IgD-negative memory B cell (primary cell): ENCODE measurements at regions not wholly inside any gene's neighbourhood (a gene's known extent, or its start where the extent isn't known, plus 50 kb on each side); places are given as distances from the start of the nearest gene placed in this dataset.
"Not testable (repeated sequence)": the region's sequence is repeated elsewhere in the genome, so short reads cannot be mapped to it uniquely, and the experiment has no call there.

Experiments
- H3K27ac Mint-ChIP-seq, 3 donors: one replicate each; pipeline ENCODE4 v1.8.0; 2020 to 2022; ENCODE audit warnings: mild to moderate bottlenecking in 3 of 3, mixed read lengths in 3 of 3, moderate library complexity in 1 of 3
- H3K27me3 Mint-ChIP-seq: one replicate; pipeline ENCODE4 v1.8.0; 2021; ENCODE audit warnings: mixed read lengths
- H3K36me3 Mint-ChIP-seq: one replicate; pipeline ENCODE4 v1.8.0; 2020; ENCODE audit warnings: mild to moderate bottlenecking, mixed read lengths
- H3K4me1 Mint-ChIP-seq, 3 donors: one replicate each; pipeline ENCODE4 v1.8.0; 2020 to 2022; ENCODE audit warnings: mixed read lengths in 3 of 3, mild to moderate bottlenecking in 1 of 3
- H3K4me3 Mint-ChIP-seq, 4 donors: one replicate each; pipeline ENCODE4 v1.8.0; 2020 to 2022; ENCODE audit warnings: mild to moderate bottlenecking in 4 of 4, mixed read lengths in 4 of 4, moderate library complexity in 3 of 4
- H3K9me3 Mint-ChIP-seq, 3 donors: one replicate each; pipeline ENCODE4 v1.8.0; 2020 to 2021; ENCODE audit warnings: mixed read lengths in 3 of 3, mild to moderate bottlenecking in 1 of 3

GRCh38 chr21:28283641-28284490, 708.8 kb downstream of the LTN1 start:
- Mint-ChIP-seq H3K27ac (no peak overlapping the region), H3K36me3 (no peaks in the 10 kb centered on the region), H3K4me1 (no peaks in the 10 kb centered on the region), H3K9me3 (peaks cover 0 to 9% (median 4%) of the 10 kb centered on the region in 3 donors), H3K27me3 (no peaks in the 10 kb centered on the region), H3K4me3 (no peak overlapping the region)

GRCh38 chr21:28282833-28283232, 709.8 kb downstream of the LTN1 start:
- H3K4me1 Mint-ChIP-seq: no peaks in the 10 kb centered on the region
- no peak overlapping the region for H3K27ac Mint-ChIP-seq
- peaks cover 0 to 9% (median 4%) of the 10 kb centered on the region in 3 donors for H3K9me3 Mint-ChIP-seq
- H3K4me3 Mint-ChIP-seq: no peak overlapping the region
- H3K27me3 Mint-ChIP-seq: no peaks in the 10 kb centered on the region
- no peaks in the 10 kb centered on the region for H3K36me3 Mint-ChIP-seq

DNA sequence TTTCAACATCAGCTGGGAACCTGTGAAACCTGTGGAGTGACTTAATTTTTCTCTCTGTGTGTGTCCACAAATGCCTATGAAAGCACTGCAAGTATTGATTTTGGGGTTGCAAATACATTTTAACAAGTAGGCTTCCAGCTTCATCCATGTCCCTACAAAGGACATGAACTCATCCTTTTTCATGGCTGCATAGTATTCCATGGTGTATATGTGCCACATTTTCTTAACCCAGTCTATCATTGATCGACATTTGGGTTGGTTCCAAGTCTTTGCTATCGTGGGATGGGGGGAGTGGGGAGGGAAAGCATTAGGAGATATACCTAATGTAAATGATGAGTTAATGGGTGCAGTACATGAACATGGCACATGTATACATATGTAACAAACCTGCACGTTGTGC, 711.3 kb downstream of the LTN1 start:
- H3K4me3 Mint-ChIP-seq, H3K4me1 Mint-ChIP-seq, H3K27ac Mint-ChIP-seq, H3K27me3 Mint-ChIP-seq, H3K9me3 Mint-ChIP-seq, H3K36me3 Mint-ChIP-seq: not testable (repeated sequence)

DNA sequence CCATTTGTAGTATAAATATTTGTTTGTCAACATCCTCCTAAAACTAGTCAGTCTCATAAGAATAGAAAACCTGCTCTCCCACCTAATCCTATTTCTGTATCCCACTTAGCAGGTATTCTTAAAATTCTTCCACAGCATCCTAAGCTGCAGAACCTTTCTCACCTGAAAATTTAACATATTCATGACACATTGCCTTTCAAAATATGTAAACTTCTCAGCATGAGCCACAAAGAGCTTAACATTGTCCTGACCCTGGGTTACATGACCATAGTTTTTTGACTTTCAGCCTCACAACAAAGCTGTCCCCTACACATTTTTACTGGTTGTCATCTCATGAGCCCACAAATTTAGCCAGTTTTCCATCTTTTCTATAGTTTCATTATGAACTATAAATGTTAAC, 712.1 kb downstream of the LTN1 start:
- Mint-ChIP-seq H3K4me3 (no peak overlapping the region), H3K4me1 (no peaks in the 10 kb centered on the region), H3K36me3 (no peaks in the 10 kb centered on the region), H3K27ac (no peak overlapping the region), H3K27me3 (no peaks in the 10 kb centered on the region), H3K9me3 (peaks cover 0 to 7% (median 6%) of the 10 kb centered on the region in 3 donors)

- Mint-ChIP-seq H3K4me1 (no peaks in the 10 kb centered on the region), H3K4me3 (no peak overlapping the region), H3K36me3 (no peaks in the 10 kb centered on the region), H3K27ac (no peak overlapping the region), H3K27me3 (no peaks in the 10 kb centered on the region), H3K9me3 (peaks cover 0 to 7% (median 3%) of the 10 kb centered on the region in 3 donors)
These were observed 715.4 kb downstream of the LTN1 start for GRCh38 chr21:28277324-28277723.

DNA sequence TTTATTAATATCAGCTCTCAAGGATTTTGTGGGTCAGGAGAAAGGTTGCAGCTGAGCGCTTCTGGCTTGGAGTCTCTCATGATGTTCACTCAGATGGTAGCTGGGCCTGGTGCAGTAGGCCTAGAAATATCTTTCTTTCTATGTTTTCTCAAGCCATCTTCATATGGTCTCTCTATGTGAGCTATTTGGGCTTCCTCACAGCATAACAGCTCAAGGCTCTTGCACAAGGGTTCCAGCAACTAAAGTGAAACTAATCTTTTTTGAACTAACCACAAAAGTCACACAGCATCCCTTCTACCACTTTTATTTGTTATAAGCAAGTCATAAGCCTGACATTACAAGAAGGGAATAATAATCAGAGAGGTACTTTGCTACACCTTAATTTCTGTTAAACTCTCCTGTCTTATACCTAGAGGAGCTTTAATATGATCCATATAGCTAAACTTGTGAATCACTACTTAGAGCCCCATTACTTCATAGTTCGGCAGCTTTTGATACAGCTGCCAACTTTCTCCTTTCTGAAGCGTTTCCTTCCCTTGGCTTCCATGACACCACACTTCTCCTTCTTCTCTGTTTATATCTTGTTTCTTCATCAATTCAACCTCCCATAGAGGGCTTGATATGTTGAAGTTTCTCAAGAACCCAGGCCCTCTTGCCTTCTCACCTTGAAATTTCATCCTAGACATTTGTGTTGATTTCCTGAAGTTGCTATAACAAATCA, 720.2 kb downstream of the LTN1 start:
- Mint-ChIP-seq H3K4me1 (no peaks in the 10 kb centered on the region), H3K27ac (peak overlapping the region in 1 of 3 donors; percentile 73), H3K9me3 (peaks cover 0 to 16% (median 3%) of the 10 kb centered on the region in 3 donors), H3K4me3 (no peak overlapping the region), H3K36me3 (no peaks in the 10 kb centered on the region), H3K27me3 (no peaks in the 10 kb centered on the region)

DNA sequence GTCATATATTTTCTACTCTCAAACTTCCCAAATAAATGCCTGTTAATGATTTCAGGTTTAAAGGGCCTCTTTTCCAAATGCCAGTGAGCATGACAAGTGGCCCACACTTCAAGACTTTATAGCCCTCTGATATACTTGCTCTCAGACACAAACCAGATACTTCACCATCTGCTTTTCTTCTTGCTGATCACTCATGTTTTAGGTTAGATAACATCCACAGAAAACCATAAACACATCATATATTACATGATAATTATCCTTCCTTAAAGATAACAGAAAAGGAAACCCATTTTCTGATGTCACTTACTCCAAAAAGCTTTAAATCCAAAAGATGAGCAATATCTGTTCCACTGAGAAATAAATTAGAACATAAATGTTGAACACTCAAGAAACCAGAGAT, 723.5 kb downstream of the LTN1 start:
- Mint-ChIP-seq H3K27me3 (no peaks in the 10 kb centered on the region), H3K9me3 (peaks cover 0 to 13% (median 3%) of the 10 kb centered on the region in 3 donors), H3K4me1 (no peaks in the 10 kb centered on the region), H3K27ac (no peak overlapping the region), H3K4me3 (no peak overlapping the region), H3K36me3 (no peaks in the 10 kb centered on the region)

GRCh38 chr21:28268685-28269084, 724.0 kb downstream of the LTN1 start:
- Mint-ChIP-seq H3K4me1 (no peaks in the 10 kb centered on the region), H3K27me3 (no peaks in the 10 kb centered on the region), H3K27ac (no peak overlapping the region), H3K4me3 (no peak overlapping the region), H3K9me3 (peaks cover 0 to 13% (median 3%) of the 10 kb centered on the region in 3 donors), H3K36me3 (no peaks in the 10 kb centered on the region)

- Mint-ChIP-seq H3K27ac (no peak overlapping the region), H3K27me3 (no peaks in the 10 kb centered on the region), H3K9me3 (peaks cover 0 to 13% (median 3%) of the 10 kb centered on the region in 3 donors), H3K36me3 (peaks cover 2% of the 10 kb centered on the region), H3K4me1 (no peaks in the 10 kb centered on the region), H3K4me3 (no peak overlapping the region)
These were observed 725.2 kb downstream of the LTN1 start for GRCh38 chr21:28267449-28267848.

- Mint-ChIP-seq H3K4me3 (no peak overlapping the region), H3K27me3 (no peaks in the 10 kb centered on the region), H3K9me3 (peaks cover 0 to 13% (median 3%) of the 10 kb centered on the region in 3 donors), H3K36me3 (peaks cover 2% of the 10 kb centered on the region), H3K27ac (no peak overlapping the region), H3K4me1 (no peaks in the 10 kb centered on the region)
These were observed 726.6 kb downstream of the LTN1 start for GRCh38 chr21:28266061-28266460.

DNA sequence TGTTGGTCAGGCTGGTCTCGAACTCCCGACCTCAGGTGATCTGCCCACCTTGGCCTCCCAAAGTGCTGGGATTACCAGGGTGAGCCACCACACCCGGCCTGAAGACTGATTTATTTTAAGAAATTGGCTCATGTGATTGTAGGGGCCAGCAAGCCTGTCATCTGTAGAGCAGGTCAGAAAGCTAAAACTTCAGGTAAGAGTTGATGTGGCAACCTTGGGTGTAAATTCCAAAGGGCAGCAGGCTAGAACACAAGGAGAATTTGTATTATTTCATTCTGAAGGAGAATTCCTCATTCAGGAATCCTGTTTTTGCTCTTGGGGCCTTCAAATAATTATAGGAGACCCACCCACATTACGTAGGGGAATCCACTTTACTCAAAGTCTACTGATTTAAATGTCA, 728.7 kb downstream of the LTN1 start:
- Mint-ChIP-seq H3K9me3 (peaks cover 0 to under 1% (median 0%) of the 10 kb centered on the region in 3 donors), H3K4me1 (no peaks in the 10 kb centered on the region), H3K27ac (no peak overlapping the region)

DNA sequence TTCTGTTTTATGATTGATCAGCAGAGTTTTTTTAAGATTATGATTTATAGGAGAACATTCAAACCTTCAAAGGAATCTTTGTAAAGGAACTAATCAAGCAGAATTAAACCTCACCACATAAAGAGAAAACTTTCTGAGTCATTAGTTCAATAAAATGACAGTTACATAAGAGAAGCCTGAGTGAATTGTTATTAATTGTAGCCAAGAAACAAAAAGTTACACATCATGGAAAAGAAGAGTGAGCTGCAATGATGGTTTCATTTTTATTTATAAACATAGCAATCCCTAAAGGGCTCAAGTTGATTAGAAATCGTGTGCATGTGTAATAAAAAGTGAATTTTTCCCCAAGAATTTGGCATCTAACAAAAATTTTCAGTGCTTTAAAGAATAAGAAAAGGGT, 731.4 kb downstream of the LTN1 start:
- Mint-ChIP-seq H3K9me3 (no peaks in the 10 kb centered on the region), H3K27me3 (peaks cover 2% of the 10 kb centered on the region), H3K4me1 (no peaks in the 10 kb centered on the region), H3K36me3 (peaks cover 2% of the 10 kb centered on the region), H3K4me3 (no peak overlapping the region), H3K27ac (no peak overlapping the region)

More for the DNA sequence above, 728.7 kb downstream of the LTN1 start:
- H3K36me3 Mint-ChIP-seq: peaks cover 2% of the 10 kb centered on the region
- H3K27me3 Mint-ChIP-seq: no peaks in the 10 kb centered on the region
- no peak overlapping the region for H3K4me3 Mint-ChIP-seq

GRCh38 chr21:28257276-28257675, 735.4 kb downstream of the LTN1 start:
- Mint-ChIP-seq H3K27me3 (peaks cover 2% of the 10 kb centered on the region), H3K27ac (no peak overlapping the region), H3K9me3 (peaks cover 0 to 2% (median 0%) of the 10 kb centered on the region in 3 donors), H3K4me3 (no peak overlapping the region), H3K36me3 (no peaks in the 10 kb centered on the region), H3K4me1 (no peaks in the 10 kb centered on the region)

GRCh38 chr21:28256837-28257236, 735.8 kb downstream of the LTN1 start:
- Mint-ChIP-seq H3K27ac (no peak overlapping the region), H3K36me3 (no peaks in the 10 kb centered on the region), H3K9me3 (peaks cover 0 to 2% (median 0%) of the 10 kb centered on the region in 3 donors), H3K4me3 (no peak overlapping the region), H3K27me3 (peaks cover 3% of the 10 kb centered on the region), H3K4me1 (no peaks in the 10 kb centered on the region)

GRCh38 chr21:28256420-28256831, 736.3 kb downstream of the LTN1 start:
- Mint-ChIP-seq H3K27me3 (peaks cover 3% of the 10 kb centered on the region), H3K9me3 (peaks cover 0 to 2% (median 0%) of the 10 kb centered on the region in 3 donors), H3K4me1 (no peaks in the 10 kb centered on the region), H3K4me3 (no peak overlapping the region), H3K36me3 (no peaks in the 10 kb centered on the region), H3K27ac (no peak overlapping the region)
